AG10803 (cell line): ENCODE measurements at regions not wholly inside any gene's neighbourhood (a gene's known extent, or its start where the extent isn't known, plus 50 kb on each side); places are given as distances from the start of the nearest gene placed in this dataset.

ENCODE experiments used
- DNase-seq: peaks from one replicate; pipeline ENCODE4 v3.0.0; 2010; ENCODE audit warnings: low read depth
- H3K4me3 ChIP-seq: 2 replicates; pipeline ENCODE4 v1.5.1; 2011; ENCODE audit warnings: mild to moderate bottlenecking, low read length, control low read depth
- TF ChIP-seq, protein P1 (sequence below): conservative IDR thresholded peaks from 2 replicates; pipeline ENCODE4 v1.5.1; 2011; ENCODE audit warnings: mild to moderate bottlenecking, low read length, control low read depth, inconsistent platforms

GRCh38 chr3:72250725-72251124, 465.8 kb upstream of the PROK2 start:
- TF ChIP-seq, protein P1, sequence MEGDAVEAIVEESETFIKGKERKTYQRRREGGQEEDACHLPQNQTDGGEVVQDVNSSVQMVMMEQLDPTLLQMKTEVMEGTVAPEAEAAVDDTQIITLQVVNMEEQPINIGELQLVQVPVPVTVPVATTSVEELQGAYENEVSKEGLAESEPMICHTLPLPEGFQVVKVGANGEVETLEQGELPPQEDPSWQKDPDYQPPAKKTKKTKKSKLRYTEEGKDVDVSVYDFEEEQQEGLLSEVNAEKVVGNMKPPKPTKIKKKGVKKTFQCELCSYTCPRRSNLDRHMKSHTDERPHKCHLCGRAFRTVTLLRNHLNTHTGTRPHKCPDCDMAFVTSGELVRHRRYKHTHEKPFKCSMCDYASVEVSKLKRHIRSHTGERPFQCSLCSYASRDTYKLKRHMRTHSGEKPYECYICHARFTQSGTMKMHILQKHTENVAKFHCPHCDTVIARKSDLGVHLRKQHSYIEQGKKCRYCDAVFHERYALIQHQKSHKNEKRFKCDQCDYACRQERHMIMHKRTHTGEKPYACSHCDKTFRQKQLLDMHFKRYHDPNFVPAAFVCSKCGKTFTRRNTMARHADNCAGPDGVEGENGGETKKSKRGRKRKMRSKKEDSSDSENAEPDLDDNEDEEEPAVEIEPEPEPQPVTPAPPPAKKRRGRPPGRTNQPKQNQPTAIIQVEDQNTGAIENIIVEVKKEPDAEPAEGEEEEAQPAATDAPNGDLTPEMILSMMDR = no peak
- no peak overlapping the region for H3K4me3 ChIP-seq
- DNase-seq = no peak

DNA sequence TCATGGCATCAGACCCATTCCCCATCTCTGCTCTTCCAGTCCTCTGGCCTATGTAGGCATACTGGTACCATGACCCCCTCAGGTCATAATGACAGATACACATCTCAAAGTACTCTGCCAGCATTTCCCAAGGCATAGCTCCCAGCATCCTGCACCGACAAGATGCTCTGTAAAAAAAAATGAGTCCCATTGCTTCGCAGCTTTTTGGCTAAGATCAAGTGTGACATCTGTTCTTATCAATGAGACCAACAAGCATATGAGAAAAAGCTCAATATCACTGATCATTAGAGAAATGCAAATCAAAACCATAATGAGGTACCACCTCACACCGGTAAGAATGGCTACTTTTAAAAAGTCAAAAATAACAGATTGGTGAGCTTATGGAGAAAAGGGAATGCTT, 463.9 kb upstream of the PROK2 start:
- H3K4me3 ChIP-seq = no peak overlapping the region
- DNase-seq = no peak
- TF ChIP-seq, protein P1 = no peak

DNA sequence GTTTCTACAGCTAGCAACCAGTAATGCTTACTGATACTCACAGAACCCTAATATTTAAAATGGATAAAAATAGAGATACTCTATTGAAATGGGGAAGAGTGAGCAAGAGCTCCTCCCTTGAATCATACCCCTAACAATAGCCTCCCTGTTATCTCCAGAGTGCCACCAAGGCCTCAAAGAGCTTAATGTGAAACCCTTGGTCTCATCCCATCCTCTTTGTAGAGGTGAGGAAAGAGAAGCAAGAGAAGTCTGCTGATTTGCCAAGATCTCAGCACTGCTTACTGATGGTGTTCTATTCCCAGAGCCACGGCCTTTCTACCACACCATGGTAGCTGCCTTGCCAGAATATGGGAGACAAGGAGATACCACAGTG, 463.4 kb upstream of the PROK2 start:
- no peak for DNase-seq
- TF ChIP-seq, protein P1 = no peak
- H3K4me3 ChIP-seq = no peak overlapping the region

DNA sequence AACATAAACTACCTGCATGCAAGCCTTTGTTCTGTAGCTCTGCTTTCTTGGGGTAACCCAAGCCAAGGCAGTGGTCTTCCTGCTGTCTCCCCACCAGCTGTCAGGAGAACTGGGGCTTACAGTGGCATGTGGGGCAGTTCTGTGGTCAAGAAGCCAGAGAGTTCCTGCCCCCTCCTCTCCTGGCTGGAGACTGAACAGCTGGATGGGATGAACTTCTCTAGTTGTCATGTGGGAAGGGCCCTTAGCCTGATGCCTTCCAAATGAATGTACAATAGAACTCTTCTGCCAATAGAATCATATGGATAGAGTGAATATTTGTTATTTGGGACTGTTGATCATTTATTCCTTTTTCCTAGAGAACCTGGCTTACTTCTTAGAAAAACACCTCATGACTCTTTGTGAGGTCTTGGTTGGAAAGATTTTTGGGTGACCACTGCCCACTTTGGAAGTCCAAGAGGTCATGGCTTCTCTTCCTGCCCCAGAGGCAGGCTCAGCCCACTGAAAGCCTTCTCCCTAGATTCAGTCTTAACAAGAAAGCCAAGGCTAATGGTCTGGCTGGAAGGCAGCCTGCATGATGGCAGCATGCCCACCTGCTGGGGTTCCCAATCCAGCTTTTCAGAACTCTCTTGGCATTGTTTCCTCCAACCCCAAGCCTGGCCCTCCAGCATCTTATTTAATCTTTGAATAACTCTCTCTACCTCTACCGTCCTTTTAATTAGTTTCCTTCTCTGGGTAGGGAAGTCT, 462.9 kb upstream of the PROK2 start:
- no peak overlapping the region for H3K4me3 ChIP-seq
- TF ChIP-seq, protein P1 = no peak
- no peak for DNase-seq

DNA sequence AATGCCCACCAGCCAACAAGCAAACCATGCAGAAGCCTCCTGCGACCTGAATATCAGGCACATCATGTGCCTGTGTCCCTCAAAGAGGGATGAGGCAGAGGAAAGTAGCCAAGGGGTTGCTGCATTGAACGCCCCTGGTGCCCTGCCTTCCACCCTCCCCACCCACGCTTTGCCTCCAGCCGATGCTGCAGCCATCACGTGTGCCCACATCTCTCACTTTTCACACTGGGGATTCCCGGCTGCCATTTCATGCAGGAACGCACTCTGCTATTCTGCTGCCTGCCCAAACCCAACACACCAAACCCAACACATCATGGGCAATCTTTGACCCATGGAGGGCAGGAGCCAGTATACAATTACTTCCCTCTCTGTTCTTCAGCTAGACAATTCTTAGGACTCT, 462.2 kb upstream of the PROK2 start:
- H3K4me3 ChIP-seq = no peak overlapping the region
- TF ChIP-seq, protein P1 = no peak
- DNase-seq = no peak

DNA sequence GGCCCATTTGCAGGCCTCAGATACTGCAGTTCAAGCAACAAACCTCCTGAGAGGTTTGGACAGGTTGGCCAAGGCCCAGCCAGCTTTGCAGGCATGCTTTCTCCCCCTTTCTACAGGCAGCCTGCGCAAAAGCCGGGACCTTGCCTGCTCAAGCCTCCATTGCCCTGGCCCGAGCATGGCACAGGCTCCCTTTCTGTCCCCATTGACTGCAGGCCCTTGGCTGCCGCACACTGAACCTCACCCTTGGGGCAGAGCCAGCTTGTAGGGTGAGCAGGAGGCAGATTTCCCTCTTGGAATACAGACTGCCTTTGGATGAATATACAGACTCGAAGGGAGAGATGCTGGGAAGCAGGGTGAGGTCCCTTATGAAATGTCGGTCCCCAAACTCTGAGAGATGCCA, 461.7 kb upstream of the PROK2 start:
- H3K4me3 ChIP-seq = no peak overlapping the region
- TF ChIP-seq, protein P1 = no peak
- no peak for DNase-seq

DNA sequence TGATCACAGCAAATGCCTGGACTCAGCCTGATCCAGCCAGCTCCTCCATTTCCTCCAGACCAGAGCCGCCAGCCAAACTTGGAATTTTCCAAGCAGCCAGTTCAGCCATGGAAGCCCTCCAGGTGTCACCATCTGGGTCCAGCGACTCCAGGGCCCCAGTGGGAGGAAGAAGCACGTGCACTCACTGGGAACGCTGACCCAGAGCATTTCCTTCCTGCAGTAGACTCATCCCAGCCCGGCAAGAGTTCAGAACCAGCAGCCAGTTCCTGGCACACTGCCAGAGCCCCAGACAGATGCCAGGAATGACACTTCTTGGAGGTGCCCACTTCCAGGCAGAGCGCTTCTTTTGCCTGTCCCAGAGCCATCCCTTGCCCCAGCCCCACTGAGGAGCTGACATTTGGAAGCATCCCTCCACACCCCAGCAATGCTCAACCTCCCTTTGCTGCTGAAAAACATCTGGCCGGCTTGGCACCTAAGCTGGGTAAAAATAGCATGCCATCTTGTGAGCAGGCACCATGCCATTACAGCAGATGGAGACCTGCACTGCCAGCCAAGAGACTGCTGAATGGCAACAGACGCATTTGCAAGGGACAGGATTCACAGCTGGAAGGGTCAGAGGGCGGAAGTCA, 460.3 kb upstream of the PROK2 start:
- TF ChIP-seq, protein P1 = no peak
- peak; percentile 51 for DNase-seq

More for the DNA sequence above, 460.3 kb upstream of the PROK2 start:
- no peak overlapping the region for H3K4me3 ChIP-seq
